ENCODE measurements at regions not wholly inside any gene's neighbourhood (a gene's known extent, or its start where the extent isn't known, plus 50 kb on each side); places are given as distances from the start of the nearest gene placed in this dataset.
"Not testable (repeated sequence)": the region's sequence is repeated elsewhere in the genome, so short reads cannot be mapped to it uniquely, and the experiment has no call there.

DNA sequence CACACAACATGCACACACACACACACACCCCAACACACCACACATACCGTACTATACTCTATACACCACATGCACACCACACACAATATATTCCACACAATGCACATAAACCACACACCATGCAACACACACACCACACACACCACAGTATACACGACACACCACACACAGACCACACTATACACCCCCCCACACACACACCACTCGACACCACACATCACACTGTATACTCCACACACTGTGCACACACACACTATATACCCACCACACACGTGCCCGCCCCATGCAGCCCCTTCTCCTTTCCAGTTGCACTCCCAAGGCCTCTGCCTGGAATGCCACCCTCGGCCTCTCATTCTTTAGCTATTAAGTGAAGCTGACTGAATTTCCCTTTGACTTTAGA, 148.2 kb upstream of the NOCT start:
- no peak overlapping the region for H3K4me3 ChIP-seq (ENCODE audit: low read length)
- no peaks in the 10 kb centered on the region for H3K4me1 ChIP-seq (ENCODE audit: control insufficient read depth, insufficient read depth, low read length)
- no peak overlapping the region for H3K9ac ChIP-seq (ENCODE audit: low read depth, low read length)
- no peaks in the 10 kb centered on the region for H3K9me3 ChIP-seq (replicated peaks; ENCODE audit: low read length)
- H3K4me2 ChIP-seq (ENCODE audit: low read length), result no peak overlapping the region
- no peaks in the 10 kb centered on the region for H3K36me3 ChIP-seq (ENCODE audit: insufficient read depth, low read length)
- H3K27me3 ChIP-seq (ENCODE audit: control insufficient read depth, insufficient read depth, low read length), result peaks cover 15% of the 10 kb centered on the region

- Histone ChIP-seq H3K4me2 (ENCODE audit: low read length) (no peak overlapping the region), H3K4me1 (ENCODE audit: control insufficient read depth, insufficient read depth, low read length) (no peaks in the 10 kb centered on the region), H3K9me3 (replicated peaks; ENCODE audit: low read length) (no peaks in the 10 kb centered on the region), H3K36me3 (ENCODE audit: insufficient read depth, low read length) (no peaks in the 10 kb centered on the region), H3K4me3 (ENCODE audit: low read length) (no peak overlapping the region), H3K9ac (ENCODE audit: low read depth, low read length) (no peak overlapping the region), H3K27me3 (ENCODE audit: control insufficient read depth, insufficient read depth, low read length) (peaks cover 15% of the 10 kb centered on the region)
These were observed 149.3 kb upstream of the NOCT start for GRCh38 chr4:138866314-138866713.

- H3K9ac ChIP-seq (ENCODE audit: low read depth, low read length), result no peak overlapping the region
- no peaks in the 10 kb centered on the region for H3K9me3 ChIP-seq (replicated peaks; ENCODE audit: low read length)
- no peaks in the 10 kb centered on the region for H3K4me1 ChIP-seq (ENCODE audit: control insufficient read depth, insufficient read depth, low read length)
- no peak overlapping the region for H3K4me2 ChIP-seq (ENCODE audit: low read length)
- H3K4me3 ChIP-seq (ENCODE audit: low read length), result no peak overlapping the region
- no peaks in the 10 kb centered on the region for H3K36me3 ChIP-seq (ENCODE audit: insufficient read depth, low read length)
- peaks cover 15% of the 10 kb centered on the region for H3K27me3 ChIP-seq (ENCODE audit: control insufficient read depth, insufficient read depth, low read length)
These were observed 149.8 kb upstream of the NOCT start for GRCh38 chr4:138865765-138866164.

DNA sequence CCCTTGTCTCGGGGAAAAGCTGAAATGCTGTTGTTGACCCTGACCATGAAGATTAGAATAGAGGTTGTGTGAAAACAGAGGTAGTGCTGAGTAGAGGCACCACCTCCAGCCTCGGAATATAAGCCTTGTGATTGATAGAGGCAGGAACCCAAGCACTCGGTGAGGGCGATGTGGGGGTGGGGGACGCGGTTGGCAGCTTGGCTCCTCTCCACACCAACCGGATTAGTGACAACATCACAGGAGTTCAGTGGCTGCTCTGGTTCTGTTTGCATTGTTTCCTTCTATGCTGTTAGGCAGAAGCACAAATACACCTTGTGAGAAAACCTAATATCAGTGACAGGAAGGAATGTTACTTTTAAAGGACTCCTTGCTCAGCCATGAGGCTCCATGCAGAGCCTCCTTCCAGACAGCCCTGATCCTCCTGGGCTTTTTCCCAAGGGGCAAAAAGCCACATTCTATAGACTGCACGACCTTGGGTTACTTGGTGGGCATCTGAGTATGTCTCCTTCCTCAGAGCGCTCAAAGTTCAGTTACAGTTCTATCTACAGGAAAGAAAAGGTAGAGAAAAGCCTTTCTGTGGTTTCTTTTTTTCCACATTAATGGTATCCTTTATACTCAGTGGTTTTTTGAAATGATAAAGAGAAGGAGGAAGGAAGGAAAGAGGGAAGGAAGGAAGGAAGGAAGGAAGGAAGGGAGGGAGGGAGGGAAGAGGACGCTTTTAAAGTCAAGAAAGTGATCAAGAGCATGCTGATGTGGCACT, 150.4 kb upstream of the NOCT start:
- Histone ChIP-seq H3K36me3 (ENCODE audit: insufficient read depth, low read length) (no peaks in the 10 kb centered on the region), H3K27me3 (ENCODE audit: control insufficient read depth, insufficient read depth, low read length) (peaks cover 15% of the 10 kb centered on the region), H3K4me1 (ENCODE audit: control insufficient read depth, insufficient read depth, low read length) (no peaks in the 10 kb centered on the region), H3K4me2 (ENCODE audit: low read length) (no peak overlapping the region), H3K9me3 (replicated peaks; ENCODE audit: low read length) (no peaks in the 10 kb centered on the region), H3K9ac (ENCODE audit: low read depth, low read length) (no peak overlapping the region), H3K4me3 (ENCODE audit: low read length) (no peak overlapping the region)

DNA sequence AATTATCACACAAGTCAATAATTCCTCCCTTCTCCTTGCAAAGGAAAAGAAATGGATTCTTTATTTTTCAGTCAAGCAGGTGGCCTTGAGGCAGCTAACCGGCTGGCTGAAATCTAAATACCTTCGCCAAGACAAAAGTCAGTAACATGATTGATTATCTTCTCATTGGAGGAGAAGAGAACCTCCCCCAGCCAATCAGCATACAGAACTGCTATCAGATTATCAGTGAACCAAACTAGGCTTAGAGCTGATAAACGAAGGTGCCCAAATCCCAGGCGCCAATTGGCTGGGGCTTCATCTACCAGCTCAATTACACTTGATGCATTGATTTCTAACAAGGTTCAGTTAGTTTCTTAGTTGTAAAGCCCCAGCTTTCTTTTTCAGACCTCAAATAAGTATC, 152.4 kb upstream of the NOCT start:
- H3K27me3 ChIP-seq (ENCODE audit: control insufficient read depth, insufficient read depth, low read length), result peaks cover 15% of the 10 kb centered on the region
- H3K4me3 ChIP-seq (ENCODE audit: low read length), result no peak overlapping the region
- no peak overlapping the region for H3K4me2 ChIP-seq (ENCODE audit: low read length)
- no peaks in the 10 kb centered on the region for H3K9me3 ChIP-seq (replicated peaks; ENCODE audit: low read length)
- no peak overlapping the region for H3K9ac ChIP-seq (ENCODE audit: low read depth, low read length)
- H3K4me1 ChIP-seq (ENCODE audit: control insufficient read depth, insufficient read depth, low read length), result no peaks in the 10 kb centered on the region
- H3K36me3 ChIP-seq (ENCODE audit: insufficient read depth, low read length), result no peaks in the 10 kb centered on the region

DNA sequence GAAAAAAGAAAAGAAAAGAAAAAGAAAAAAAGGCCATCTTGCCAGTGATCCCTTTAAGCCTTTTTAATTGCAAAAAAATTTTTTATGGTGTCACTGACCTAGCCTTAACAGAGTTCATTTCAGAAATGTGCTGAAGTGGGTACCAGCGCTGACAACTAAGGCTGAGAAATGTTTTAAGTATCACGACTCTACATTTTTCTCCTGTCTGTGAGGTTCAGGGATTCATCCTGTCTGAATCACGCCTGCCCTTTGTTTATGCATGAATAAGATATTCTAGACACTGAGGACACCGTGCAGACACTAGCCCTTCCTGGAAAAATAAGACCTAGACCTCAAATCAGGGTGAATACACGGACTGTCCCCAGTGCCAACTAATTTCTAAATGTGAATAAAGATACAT, 154.4 kb upstream of the NOCT start:
- H3K4me3 ChIP-seq (ENCODE audit: low read length), result no peak overlapping the region
- H3K4me2 ChIP-seq (ENCODE audit: low read length), result no peak overlapping the region
- H3K9me3 ChIP-seq (replicated peaks; ENCODE audit: low read length), result no peaks in the 10 kb centered on the region
- peaks cover 9% of the 10 kb centered on the region for H3K27me3 ChIP-seq (ENCODE audit: control insufficient read depth, insufficient read depth, low read length)
- no peaks in the 10 kb centered on the region for H3K4me1 ChIP-seq (ENCODE audit: control insufficient read depth, insufficient read depth, low read length)
- H3K9ac ChIP-seq (ENCODE audit: low read depth, low read length), result no peak overlapping the region
- H3K36me3 ChIP-seq (ENCODE audit: insufficient read depth, low read length), result no peaks in the 10 kb centered on the region

GRCh38 chr4:138860357-138860756, 155.2 kb upstream of the NOCT start:
- not testable (repeated sequence) for H3K4me3 ChIP-seq (ENCODE audit: low read length); H3K9me3 ChIP-seq (replicated peaks; ENCODE audit: low read length); H3K4me2 ChIP-seq (ENCODE audit: low read length); H3K9ac ChIP-seq (ENCODE audit: low read depth, low read length); H3K4me1 ChIP-seq (ENCODE audit: control insufficient read depth, insufficient read depth, low read length); H3K36me3 ChIP-seq (ENCODE audit: insufficient read depth, low read length)
- H3K27me3 ChIP-seq (ENCODE audit: control insufficient read depth, insufficient read depth, low read length), result peaks cover 16% of the 10 kb centered on the region

DNA sequence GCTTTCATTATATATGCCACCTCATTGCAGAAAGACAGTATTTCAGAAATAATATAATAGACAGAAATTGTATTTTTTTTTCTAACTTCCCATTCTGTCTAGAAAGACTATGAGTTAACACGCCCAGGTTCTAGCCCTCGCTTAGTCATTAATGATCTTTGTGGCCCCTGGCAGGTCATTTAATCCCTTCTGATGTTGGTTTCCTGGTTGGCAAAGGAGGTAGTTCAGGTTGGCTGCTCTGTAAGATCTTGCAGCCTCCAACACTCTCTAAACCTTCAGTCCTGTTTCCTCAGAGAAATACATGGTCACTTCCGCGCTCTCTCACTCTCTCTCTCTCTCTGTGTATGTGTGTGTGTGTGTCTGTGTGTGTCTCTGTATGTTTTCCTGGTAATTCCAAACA, 156.3 kb upstream of the NOCT start:
- Histone ChIP-seq H3K9ac (ENCODE audit: low read depth, low read length) (no peak overlapping the region), H3K9me3 (replicated peaks; ENCODE audit: low read length) (no peaks in the 10 kb centered on the region), H3K4me1 (ENCODE audit: control insufficient read depth, insufficient read depth, low read length) (no peaks in the 10 kb centered on the region), H3K4me3 (ENCODE audit: low read length) (no peak overlapping the region), H3K36me3 (ENCODE audit: insufficient read depth, low read length) (no peaks in the 10 kb centered on the region), H3K4me2 (ENCODE audit: low read length) (no peak overlapping the region), H3K27me3 (ENCODE audit: control insufficient read depth, insufficient read depth, low read length) (peaks cover 9% of the 10 kb centered on the region)

DNA sequence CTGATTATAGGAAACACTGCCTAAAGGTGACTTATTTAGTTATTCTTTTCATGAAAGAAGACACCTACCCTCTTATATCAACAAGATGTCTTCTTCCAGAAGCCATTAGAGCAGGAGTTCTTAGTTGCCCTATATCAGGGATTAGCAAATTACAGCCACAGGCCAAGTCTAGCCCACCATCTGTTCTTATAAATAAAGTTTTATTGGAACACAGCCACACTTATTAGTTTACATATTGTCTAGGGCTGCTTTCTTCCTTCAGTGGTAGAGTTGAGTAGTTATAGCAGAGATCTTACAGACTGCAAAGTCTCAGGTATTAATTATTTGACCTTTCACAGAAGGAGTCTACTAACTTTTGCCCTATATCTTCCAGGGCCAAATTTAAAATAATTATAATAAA, 157.2 kb upstream of the NOCT start:
- Histone ChIP-seq H3K4me2 (ENCODE audit: low read length) (no peak overlapping the region), H3K9ac (ENCODE audit: low read depth, low read length) (no peak overlapping the region), H3K9me3 (replicated peaks; ENCODE audit: low read length) (no peaks in the 10 kb centered on the region), H3K4me3 (ENCODE audit: low read length) (no peak overlapping the region), H3K27me3 (ENCODE audit: control insufficient read depth, insufficient read depth, low read length) (peaks cover 9% of the 10 kb centered on the region), H3K36me3 (ENCODE audit: insufficient read depth, low read length) (no peaks in the 10 kb centered on the region), H3K4me1 (ENCODE audit: control insufficient read depth, insufficient read depth, low read length) (no peaks in the 10 kb centered on the region)

DNA sequence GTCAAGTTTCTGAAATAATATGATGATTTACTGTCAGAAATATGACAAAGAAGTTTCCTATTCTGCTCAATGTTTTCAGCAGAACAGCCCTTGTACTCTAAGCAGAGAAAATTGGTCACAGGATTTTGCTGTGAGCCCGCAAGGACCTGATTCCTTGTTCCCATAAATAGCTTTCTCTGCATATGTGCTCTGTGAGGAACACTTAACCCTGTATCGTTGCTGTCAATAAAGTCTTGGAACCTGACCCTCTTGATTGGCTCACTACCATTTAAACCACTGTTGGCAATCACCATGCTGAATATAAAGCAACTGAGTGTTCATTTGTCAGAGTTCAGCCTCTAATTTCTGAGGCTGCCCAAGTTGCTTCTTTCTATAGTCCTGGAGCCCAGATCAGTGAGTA, 158.2 kb upstream of the NOCT start:
- H3K9ac ChIP-seq (ENCODE audit: low read depth, low read length), result no peak overlapping the region
- no peak overlapping the region for H3K4me2 ChIP-seq (ENCODE audit: low read length)
- H3K4me3 ChIP-seq (ENCODE audit: low read length), result no peak overlapping the region
- H3K36me3 ChIP-seq (ENCODE audit: insufficient read depth, low read length), result no peaks in the 10 kb centered on the region
- H3K27me3 ChIP-seq (ENCODE audit: control insufficient read depth, insufficient read depth, low read length), result peaks cover 14% of the 10 kb centered on the region
- H3K9me3 ChIP-seq (replicated peaks; ENCODE audit: low read length), result no peaks in the 10 kb centered on the region
- H3K4me1 ChIP-seq (ENCODE audit: control insufficient read depth, insufficient read depth, low read length), result no peaks in the 10 kb centered on the region

DNA sequence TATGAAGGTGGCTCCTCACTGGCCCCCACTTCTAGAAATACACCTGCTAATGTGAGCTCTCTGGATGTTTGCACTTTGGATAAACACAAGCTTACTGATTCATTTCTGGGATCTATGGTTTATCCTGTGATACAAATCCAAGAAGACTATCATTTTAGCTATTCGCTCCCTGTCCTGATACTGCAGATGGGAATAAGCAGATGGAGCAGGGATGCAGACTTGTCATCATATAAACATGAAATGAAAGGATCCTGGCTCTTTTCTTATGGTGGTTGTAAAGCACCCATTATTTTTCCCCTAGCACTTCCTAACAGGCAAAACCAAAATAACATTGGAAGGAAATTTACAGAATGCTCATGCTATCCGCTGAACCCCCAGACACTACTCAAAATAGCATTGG, 162.9 kb upstream of the NOCT start:
- Histone ChIP-seq H3K36me3 (ENCODE audit: insufficient read depth, low read length) (no peaks in the 10 kb centered on the region), H3K9me3 (replicated peaks; ENCODE audit: low read length) (no peaks in the 10 kb centered on the region), H3K4me3 (ENCODE audit: low read length) (no peak overlapping the region), H3K27me3 (ENCODE audit: control insufficient read depth, insufficient read depth, low read length) (peaks cover 27% of the 10 kb centered on the region), H3K9ac (ENCODE audit: low read depth, low read length) (no peak overlapping the region), H3K4me2 (ENCODE audit: low read length) (no peak overlapping the region), H3K4me1 (ENCODE audit: control insufficient read depth, insufficient read depth, low read length) (no peaks in the 10 kb centered on the region)
